ENCODE measurements at regions not wholly inside any gene's neighbourhood (a gene's known extent, or its start where the extent isn't known, plus 50 kb on each side); places are given as distances from the start of the nearest gene placed in this dataset.

GRCh38 chr4:19402581-19403065 is 849.1 kb upstream of the SLIT2 start:
- CTCF ChIA-PET: no interaction called here
- no peak overlapping the region for H2AFZ ChIP-seq (ENCODE audit: control insufficient read depth, low read depth, low read length)
- FAIRE-seq: no peak

DNA sequence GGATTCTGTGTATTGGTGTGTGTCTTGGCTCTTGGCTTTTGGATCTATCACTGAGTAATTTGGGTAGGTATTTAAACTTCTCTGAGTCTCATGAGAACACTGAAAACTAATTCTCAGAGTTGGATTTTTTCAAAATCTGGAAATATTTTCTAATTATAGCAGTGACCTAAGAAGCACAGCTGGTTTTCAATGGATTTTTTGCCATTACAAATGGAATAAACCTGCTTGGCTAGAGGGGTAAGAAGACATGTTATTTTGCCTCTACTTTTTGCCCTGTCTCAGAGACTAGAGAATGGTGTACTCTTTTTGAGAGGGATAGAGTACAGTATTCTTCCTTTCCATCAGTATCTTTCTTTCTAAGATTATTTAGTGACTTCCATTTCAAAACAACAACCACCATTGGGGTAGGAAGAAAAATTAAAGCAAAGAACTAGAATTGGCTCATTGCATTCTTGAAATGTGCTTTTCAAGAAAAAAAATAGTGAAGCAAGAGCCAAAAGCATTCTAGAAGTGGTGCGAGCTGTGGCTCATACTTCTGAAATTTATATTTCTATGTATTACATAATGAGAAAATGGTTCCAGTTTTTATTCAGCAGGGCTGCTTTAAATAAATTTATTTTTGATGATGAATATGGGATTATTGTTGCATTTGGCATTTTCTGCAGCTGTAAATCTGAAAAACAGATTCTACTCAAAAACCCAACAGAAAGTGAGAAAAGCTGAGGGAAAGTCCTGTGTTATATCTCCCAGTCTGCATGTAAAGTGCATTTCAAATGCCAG is 850.2 kb upstream of the SLIT2 start:
- intact Hi-C loops (cut with micrococcal nuclease; ENCODE audit: unreplicated experiment) (no loop called here), in situ Hi-C loops (cut with MboI) (no loop called here)
- DNase-seq (ENCODE audit: low read depth, low spot score): no peak
- H3K27ac ChIP-seq (ENCODE audit: control insufficient read depth, insufficient read depth): no peak overlapping the region
- no peaks in the 10 kb centered on the region for H4K20me1 ChIP-seq (ENCODE audit: control insufficient read depth, insufficient read depth)
- ATAC-seq: no peak
- no peak overlapping the region for H3K4me2 ChIP-seq (ENCODE audit: control insufficient read depth, insufficient read depth)
- RAD21 ChIA-PET (ENCODE audit: unreplicated experiment): no interaction called here
- BruUV-seq (replicated peaks): no TSS peak
- FAIRE-seq: no peak
- no peaks in the 10 kb centered on the region for H3K9me3 ChIP-seq (replicated peaks; ENCODE audit: control insufficient read depth, insufficient read depth, low read length)
- H3K4me3 ChIP-seq: no peak overlapping the region
- H3K9ac ChIP-seq (ENCODE audit: control insufficient read depth, insufficient read depth, low read length): no peak overlapping the region
- no peak overlapping the region for H2AFZ ChIP-seq (ENCODE audit: control insufficient read depth, low read depth, low read length)
- no peaks in the 10 kb centered on the region for H3K36me3 ChIP-seq (ENCODE audit: control insufficient read depth in 2 of 2, insufficient read depth in 2 of 2, low read length in 1 of 2)
- no peaks in the 10 kb centered on the region for H3K27me3 ChIP-seq (replicated peaks in 1 of 2; ENCODE audit: control insufficient read depth in 2 of 2, insufficient read depth in 2 of 2, low read length in 1 of 2)
- CTCF ChIA-PET: no interaction called here
- H3K79me2 ChIP-seq (ENCODE audit: control insufficient read depth, insufficient read depth, low read length): no peaks in the 10 kb centered on the region
- WGBS (ENCODE audit: insufficient coverage, insufficient replicate concordance, low lambda C conversion rate, missing lambda C conversion rate): 0% methylated on average over 1 of the region's 1 CpG
- POLR2A ChIA-PET: no interaction called here
- H3K4me1 ChIP-seq (ENCODE audit: control insufficient read depth, insufficient read depth, low read length): no peaks in the 10 kb centered on the region
- SMC1A ChIA-PET (ENCODE audit: uncharacterized antibody, unreplicated experiment): no interaction called here
- TF ChIP-seq KAT2A (conservative IDR thresholded peaks at IDR 0.05; ENCODE audit: control insufficient read depth, low read depth, low read length) (no peak), MEF2A (IDR thresholded peaks at IDR 0.05; ENCODE audit: insufficient read depth, low read depth, low read length) (no peak), SIX5 (IDR thresholded peaks at IDR 0.05; ENCODE audit: low read depth, low read length, severe bottlenecking) (no peak), USF2 (IDR thresholded peaks at IDR 0.05; ENCODE audit: borderline replicate concordance, low read depth, low read length) (no peak), GATAD2B (conservative IDR thresholded peaks at IDR 0.05; ENCODE audit: low read depth) (no peak), LARP7 (IDR thresholded peaks at IDR 0.05) (no peak), USF1 (IDR thresholded peaks at IDR 0.05; ENCODE audit: borderline replicate concordance, extremely low read length, insufficient read depth, low read depth, low read length) (no peak), RAD21 (IDR thresholded peaks at IDR 0.05; ENCODE audit: insufficient read depth, low read depth, low read length) (no peak), BRCA1 (IDR thresholded peaks at IDR 0.05; ENCODE audit: low read depth, low read length) (no peak), ATF7 (IDR thresholded peaks at IDR 0.05; ENCODE audit: low read depth) (no peak)

More at GRCh38 chr4:19402581-19403065, 849.1 kb upstream of the SLIT2 start:
- no peak for ATAC-seq
- ChIA-PET RAD21 (ENCODE audit: unreplicated experiment) (no interaction called here), SMC1A (ENCODE audit: uncharacterized antibody, unreplicated experiment) (no interaction called here), POLR2A (no interaction called here)
- WGBS (ENCODE audit: insufficient coverage, insufficient replicate concordance, low lambda C conversion rate, missing lambda C conversion rate): 31% methylated on average over 2 of the region's 2 CpGs
- TF ChIP-seq ZNF384 (IDR thresholded peaks at IDR 0.05; ENCODE audit: borderline replicate concordance, low read depth, low read length) (no peak), STAT1 (conservative IDR thresholded peaks at IDR 0.05) (no peak), SMC3 (IDR thresholded peaks at IDR 0.05; ENCODE audit: borderline replicate concordance, low read length) (no peak), CHD1 (IDR thresholded peaks at IDR 0.05; ENCODE audit: low read depth, low read length) (no peak), JUND (IDR thresholded peaks at IDR 0.05; ENCODE audit: low read depth, low read length) (no peak)
- H3K9ac ChIP-seq (ENCODE audit: control insufficient read depth, insufficient read depth, low read length): no peak overlapping the region
- H3K4me3 ChIP-seq: no peak overlapping the region
- H4K20me1 ChIP-seq (ENCODE audit: control insufficient read depth, insufficient read depth): no peaks in the 10 kb centered on the region
- H3K4me2 ChIP-seq (ENCODE audit: control insufficient read depth, insufficient read depth): no peak overlapping the region
- in situ Hi-C loops (cut with MboI): no loop called here
- no peaks in the 10 kb centered on the region for H3K4me1 ChIP-seq (ENCODE audit: control insufficient read depth, insufficient read depth, low read length)
- BruUV-seq (replicated peaks): no TSS peak
- no peaks in the 10 kb centered on the region for H3K79me2 ChIP-seq (ENCODE audit: control insufficient read depth, insufficient read depth, low read length)
- DNase-seq (ENCODE audit: low read depth, low spot score): no peak
- no peak overlapping the region for H3K27ac ChIP-seq (ENCODE audit: control insufficient read depth, insufficient read depth)
- H3K27me3 ChIP-seq (replicated peaks in 1 of 2; ENCODE audit: control insufficient read depth in 2 of 2, insufficient read depth in 2 of 2, low read length in 1 of 2): no peaks in the 10 kb centered on the region
- intact Hi-C loops (cut with micrococcal nuclease; ENCODE audit: unreplicated experiment): no loop called here
- no peaks in the 10 kb centered on the region for H3K36me3 ChIP-seq (ENCODE audit: control insufficient read depth in 2 of 2, insufficient read depth in 2 of 2, low read length in 1 of 2)
- no peaks in the 10 kb centered on the region for H3K9me3 ChIP-seq (replicated peaks; ENCODE audit: control insufficient read depth, insufficient read depth, low read length)

Data from GM12878 (cell line).